Stimulated activated CD8-positive, alpha-beta memory T cell treated with anti-CD3 and anti-CD28 coated beads, Interleukin-12 subunit alpha, Interleukin-12 subunit beta, amount 100 ng/mL, for 4 hours (primary cell): ENCODE measurements at regions not wholly inside any gene's neighbourhood (a gene's known extent, or its start where the extent isn't known, plus 50 kb on each side); places are given as distances from the start of the nearest gene placed in this dataset.

ENCODE experiments used
- DNase-seq: peaks from one replicate; pipeline ENCODE4 v3.0.0-alpha.2; 2020; ENCODE audit warnings: low read depth

DNA sequence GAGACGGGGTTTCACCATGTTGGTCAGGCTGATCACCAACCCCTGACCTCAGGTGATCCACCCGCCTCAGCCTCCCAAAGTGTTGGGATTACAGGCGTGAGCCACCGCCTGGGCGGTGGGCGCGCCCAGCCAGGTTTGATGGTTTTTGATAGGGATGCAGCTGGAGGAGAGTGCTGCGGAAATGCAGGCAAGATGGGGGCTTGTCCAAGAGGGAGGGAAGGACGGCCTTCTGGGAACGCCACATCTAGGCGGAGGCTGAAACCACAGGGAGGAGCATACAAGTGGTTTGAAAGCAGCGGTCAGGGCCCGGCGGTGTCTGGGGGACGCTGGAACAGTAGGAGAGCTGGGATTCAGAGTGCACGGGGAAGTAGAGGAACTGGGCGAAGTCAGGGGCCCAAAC is 134.6 kb downstream of the VRK1 start:
- no peak for DNase-seq

DNA sequence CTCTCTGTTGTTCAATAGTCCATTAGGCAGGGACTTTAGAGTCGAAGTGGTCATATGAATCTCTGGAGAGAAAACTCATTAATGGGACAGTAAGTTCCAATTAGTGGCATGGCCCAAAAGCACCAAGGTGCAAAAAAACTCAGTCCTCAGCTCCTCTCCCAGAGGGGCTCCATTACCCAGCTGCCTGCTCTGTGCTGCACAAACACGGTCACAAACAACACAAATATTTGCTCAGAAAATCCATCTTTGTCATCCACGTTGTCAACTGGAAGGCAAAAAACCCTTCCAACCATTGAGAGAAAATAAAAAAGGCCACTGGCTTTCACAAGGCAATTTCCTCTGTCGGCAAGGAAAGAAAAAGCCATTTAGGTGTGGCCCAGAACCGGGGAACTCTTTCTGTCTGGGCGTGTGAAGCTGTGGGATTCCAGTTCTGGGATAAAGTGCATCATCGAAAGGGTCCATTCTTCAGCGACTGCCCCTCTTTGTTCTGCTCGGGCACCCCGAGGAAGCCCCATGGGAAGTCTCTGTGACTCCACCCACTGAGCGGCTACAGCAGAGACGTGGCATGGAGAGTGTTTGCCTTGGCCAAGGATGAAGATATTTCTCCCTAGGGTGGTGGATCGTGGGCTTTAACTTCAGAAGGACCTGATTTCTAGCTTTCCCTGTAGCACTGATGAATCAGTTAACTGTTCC is 137.6 kb downstream of the VRK1 start:
- DNase-seq, result no peak

DNA sequence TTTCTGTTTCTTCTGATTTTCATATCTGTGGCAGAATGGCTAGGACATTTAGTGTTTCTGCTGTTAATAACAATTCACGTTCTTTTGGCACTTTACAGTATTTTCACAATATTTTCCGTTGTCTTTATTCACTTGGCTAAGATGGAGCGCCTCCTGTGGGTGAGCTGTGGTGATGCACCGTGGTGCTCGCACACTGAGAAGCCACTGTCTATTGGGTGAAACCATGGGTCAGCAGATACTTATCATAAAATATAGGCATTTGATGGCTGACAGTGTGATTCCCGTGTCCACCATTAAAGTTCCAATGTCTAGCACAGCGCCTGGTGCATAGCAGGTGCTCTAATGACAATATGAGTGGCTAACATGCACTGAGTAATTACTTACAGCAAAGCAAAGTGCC is 141.8 kb downstream of the VRK1 start:
- DNase-seq, result no peak

DNA sequence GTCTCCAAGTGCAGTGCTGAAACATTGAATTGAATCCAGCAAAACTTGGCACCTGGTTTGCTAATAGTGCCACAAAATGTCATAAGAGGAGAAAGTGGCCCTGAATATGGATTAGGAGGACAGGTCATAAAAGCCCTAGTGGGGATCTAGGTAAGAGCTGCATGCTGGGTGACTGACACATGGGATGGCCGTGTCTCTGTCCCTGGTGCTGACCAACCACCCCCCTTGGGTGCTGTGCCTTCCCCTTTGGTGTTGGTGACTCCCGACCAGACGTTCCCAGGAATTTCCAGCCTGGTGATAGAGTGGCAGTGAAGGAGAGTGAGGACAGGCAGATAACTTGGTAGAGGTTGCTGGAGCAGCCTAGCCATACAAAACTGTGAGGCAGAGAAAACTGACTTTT is 142.8 kb downstream of the VRK1 start:
- DNase-seq, result no peak

DNA sequence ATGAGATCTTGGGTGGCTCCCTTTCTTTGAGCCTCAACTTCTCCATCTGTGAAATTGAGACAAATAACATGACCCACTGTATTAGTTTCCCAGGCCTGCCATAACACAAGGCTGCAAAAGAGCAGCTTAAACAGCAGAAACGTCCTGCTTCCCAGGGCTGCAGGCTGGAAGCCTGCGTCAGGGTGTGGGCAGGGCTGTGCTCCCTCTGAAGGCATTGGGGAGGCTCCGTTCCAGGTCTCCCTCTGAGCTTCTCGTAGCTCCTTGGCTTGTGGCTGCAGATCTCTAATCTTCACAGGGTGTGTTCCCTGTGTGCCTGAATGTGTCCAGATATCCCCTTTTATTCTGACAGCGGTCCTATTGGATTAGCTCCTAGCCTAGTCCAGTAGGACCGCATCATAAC is 147.1 kb downstream of the VRK1 start:
- DNase-seq, result no peak

DNA sequence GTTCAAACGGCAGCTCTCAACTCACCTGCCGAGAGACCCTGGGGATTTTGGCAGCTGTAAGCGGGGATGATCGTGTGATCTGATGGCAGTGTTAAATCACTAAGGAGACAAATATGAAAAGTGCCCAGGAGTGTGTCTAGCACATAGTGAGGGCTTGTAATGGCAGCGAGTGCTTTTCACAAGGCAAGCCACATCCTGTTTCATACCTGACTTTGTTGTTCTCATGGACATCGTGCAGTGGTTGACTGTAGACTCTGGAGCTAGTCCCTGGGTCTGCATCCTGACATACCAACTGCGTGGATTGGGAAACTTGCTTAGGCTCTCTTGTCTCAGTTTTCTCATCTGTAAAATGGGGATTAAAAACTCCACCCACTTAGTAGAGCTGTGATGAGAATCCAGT is 148.5 kb downstream of the VRK1 start:
- DNase-seq, result no peak

DNA sequence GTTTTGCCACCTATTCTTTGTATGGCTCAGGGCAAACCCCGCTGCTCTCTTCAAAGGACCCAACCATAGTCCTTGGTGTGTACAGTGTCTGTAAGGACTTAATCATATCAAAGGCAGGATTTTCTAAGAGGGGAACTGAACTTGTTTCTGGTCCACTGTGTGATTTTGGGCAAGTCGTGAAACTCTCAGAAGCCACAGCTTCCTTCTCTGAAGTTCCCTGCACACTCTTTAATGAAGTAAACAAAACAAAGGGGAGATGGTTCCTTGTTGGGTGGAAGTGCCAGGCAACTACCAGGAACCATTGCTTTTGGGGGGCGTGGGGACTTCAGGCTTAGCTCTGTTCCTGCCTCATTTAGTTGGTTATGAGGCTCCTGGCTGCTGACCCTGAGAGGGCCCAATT is 152.4 kb downstream of the VRK1 start:
- DNase-seq, result no peak

DNA sequence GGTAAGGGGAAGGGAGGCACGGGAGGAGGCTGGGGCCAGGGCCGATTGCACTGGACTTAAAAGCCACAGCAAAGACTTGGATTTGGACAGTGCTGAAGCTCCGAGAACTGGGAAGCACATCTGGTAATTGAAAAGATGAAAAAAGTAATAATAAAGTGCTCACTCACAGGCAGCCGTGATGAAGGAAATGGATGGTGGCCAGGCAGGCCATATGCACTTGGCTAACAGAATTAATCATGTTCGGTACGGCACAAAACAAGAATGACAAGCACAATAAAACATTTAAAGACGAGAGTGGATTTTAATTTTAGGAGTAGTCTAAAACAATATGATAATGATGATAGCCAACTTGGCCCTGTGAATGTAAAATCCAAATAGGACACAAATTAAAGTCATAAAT is 154.3 kb downstream of the VRK1 start:
- no peak for DNase-seq

DNA sequence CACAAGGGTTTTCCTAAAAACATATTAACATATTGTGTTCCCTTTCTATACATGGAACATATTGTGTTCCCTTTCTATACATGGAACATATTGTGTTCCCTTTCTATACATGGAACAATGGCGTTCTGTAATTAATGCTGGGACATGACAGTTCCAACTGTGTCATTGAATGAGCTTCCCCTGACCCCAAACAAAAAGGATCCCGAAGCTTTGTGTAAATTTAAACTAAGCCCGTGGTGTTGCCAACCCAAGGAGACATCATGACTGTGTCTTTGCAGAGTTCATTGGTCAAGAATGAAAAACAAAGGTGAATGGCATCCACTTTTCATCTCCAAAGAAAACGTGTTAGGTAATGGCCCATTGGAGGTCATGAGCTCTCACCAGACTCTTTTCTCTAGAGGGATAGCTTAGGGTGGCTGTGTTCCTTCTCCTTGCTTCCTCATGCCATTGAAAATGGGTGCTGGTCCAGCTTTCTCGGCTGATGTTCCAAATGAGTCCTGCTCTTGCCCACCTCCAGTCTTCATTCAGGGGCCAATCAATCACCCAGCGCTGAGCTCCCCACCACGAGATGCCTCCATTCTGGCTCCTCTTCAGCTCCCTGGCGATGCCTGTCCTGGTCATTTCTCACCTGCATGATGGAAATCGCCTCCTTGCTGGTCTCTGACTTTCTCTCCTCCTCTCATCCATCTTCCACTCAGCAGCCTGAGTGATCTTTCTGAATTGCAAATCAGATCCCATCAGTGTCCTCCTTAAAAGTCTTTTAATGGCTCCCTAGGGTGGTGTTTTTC is 156.1 kb downstream of the VRK1 start:
- no peak for DNase-seq

DNA sequence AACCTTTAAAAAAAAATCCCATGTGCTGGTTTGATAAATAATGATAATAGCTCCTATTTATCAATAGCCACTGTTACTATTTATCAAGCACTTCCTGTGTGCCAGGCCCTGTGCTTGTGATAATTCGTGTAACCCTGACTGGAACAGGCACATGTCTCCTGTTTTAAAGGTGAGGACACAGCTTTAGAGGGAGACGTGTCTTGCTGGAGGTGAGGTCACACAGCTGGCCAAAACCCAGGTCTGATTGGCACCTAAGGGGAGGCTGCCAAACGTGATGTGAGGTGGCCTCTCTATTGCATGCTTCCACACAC is 156.6 kb downstream of the VRK1 start:
- no peak for DNase-seq

DNA sequence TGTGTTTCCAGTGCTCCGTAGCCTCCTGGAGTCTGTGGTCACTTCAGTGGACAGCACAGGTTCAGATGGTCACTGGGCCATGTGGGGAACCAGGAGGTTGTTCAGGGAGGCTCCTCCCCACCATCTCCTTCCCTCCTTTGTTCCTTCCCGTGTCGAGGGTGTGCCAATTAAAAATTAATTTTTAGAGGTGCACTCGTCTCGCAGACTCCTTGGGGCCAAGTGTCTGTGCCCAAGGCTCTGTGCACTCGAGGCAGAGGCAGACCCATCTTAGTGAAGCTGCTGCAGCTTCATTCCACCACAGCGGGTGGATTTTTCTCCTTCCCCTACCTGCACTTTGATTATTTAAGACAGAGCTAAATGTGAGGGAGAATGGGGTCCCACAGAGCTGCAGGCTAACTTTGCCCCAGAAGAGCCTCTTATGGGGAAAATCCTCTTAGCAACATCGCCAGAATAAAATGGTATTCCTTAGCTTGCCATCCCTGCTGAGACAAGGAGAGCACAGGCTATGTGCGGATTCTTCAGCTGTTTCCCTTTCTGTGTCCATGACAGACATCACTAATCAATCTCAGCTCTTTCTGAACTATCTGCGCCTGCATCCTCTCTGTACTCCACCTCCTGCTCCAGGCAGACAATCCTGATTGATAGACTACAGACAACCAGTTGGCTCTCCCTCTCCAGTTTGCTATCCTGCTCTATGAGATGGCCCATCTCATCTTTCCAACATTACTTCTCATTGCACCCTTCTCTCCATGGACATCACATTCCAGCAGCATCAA is 159.5 kb downstream of the VRK1 start:
- no peak for DNase-seq

DNA sequence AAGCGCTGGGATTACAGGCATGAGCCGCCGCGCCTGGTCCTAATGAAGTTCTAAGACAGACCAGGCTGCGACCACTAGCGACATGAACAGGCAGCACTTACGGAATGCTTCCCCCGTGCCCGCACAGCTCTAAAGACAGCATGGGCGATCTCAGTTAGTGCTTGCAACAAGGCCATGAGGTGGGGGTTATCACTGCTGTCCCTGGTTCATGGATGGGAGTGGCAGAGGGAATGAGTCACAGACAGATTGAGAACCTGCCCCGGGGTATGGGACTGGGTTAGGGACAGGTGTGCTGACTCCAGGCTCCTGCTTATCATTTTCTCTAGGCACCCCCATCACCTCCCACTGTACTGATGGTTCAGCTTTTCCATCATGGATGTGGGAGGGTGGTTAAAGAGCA is 160.9 kb downstream of the VRK1 start:
- no peak for DNase-seq

DNA sequence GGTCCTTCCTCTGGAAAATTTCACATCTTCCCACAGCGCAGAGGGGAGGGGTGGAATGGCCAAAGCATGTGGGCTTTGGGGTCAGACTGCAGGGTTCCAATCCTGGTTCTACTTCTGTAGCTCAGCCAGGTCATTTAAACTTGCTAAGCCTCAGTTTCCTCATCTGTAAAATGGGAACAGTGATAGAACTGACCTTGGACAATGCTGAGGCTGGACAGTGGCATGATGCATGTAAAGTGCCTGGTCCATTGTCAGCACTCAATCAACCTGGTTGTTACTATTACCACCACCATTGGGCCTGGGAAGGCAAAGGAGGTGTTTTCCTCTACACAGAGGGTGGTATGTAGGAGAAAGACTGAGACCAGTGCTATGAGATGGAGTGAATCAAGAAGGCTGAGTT is 162.8 kb downstream of the VRK1 start:
- no peak for DNase-seq

DNA sequence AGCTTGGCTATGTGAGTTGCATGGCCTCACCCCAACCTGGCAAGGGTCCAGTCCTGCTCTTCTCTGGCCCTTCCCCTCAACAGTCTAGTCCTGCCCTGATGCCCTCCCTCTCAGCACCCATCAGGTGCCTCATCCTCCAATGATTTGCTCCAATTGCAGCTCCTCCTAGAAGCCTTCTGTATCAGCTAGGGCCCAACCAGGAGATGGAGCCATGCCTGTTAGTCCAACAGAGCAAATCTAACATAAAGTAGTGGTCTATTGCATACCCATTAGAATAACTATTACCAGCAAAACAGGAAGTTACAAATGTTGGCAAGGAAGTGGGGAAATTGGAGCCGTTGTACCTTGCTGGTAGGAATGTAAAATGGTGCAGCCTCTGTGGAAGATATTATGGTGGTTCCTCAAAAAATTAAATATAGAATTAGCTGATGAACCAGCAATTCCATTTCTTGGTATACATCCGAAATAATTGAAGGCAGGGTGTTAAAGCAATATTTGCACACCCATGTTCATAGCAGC is 163.5 kb downstream of the VRK1 start:
- no peak for DNase-seq

DNA sequence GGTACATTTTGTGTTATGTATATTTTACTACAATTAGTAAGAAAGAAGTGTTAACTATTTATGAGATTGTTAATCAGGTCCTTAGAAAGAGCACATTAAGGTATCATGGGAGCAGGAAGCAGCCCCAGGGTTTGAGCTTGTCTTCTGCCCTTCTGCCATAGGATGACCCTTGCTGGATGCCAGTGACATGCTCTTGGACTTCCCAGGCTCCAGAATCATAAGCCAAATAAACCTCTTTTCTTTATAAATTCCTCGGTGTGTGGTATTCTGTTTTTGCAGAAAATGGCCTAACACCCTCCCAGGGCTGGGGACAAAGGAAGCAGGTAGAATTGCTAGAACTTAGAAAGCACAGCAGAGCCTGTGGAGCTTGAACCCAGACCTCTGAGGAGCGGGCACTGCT is 164.7 kb downstream of the VRK1 start:
- no peak for DNase-seq

DNA sequence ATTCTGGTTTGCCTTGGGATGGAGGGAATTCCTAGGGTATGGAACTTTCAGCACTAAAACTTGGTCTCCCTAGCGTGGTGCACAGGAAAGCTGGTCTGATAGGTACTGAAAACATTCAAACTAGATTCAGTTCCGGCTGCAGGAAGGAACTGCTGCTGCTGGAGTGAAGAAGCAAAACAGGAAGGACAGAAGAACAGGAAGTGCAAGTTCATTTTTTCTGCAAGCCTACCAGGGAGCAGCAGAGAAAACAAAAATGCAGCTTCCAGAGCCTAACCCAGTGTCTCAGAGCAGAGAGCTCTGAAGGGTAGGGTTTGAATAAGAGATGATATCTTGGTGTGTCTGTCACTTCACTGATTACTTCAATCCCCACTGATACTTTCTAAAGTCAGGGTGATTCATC is 165.2 kb downstream of the VRK1 start:
- DNase-seq, result no peak

DNA sequence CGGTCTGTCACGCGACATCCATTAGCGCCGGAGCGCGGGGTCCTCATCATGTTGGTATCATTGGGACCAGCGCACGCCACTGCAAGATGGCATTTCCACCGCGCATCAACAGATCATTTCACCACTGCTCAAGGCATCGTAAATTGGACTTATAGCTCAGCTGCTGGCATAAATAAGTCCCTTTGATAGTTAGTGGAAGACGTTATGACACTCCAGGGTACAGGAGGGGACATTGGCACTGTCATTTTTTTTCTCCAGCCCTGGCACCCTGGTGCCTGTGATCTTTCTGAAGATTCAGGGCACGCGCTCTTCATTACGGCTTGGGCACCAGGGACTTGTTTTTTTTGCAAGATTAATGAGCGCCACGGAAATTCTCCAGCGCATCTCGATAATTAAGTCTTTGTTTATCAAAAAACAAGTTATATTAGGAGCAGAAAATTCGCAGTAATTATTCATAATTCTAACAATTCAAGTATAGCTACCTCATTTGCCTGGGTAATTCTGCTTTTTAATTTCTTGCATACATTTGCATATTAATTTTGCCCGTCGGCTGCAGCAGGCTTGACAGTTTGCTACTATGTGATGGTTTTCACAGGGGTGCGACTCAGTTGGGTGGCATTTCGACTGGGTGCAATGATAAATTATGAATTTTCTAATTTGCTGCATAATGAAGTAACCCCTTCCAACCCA is 167.7 kb downstream of the VRK1 start:
- no peak for DNase-seq

DNA sequence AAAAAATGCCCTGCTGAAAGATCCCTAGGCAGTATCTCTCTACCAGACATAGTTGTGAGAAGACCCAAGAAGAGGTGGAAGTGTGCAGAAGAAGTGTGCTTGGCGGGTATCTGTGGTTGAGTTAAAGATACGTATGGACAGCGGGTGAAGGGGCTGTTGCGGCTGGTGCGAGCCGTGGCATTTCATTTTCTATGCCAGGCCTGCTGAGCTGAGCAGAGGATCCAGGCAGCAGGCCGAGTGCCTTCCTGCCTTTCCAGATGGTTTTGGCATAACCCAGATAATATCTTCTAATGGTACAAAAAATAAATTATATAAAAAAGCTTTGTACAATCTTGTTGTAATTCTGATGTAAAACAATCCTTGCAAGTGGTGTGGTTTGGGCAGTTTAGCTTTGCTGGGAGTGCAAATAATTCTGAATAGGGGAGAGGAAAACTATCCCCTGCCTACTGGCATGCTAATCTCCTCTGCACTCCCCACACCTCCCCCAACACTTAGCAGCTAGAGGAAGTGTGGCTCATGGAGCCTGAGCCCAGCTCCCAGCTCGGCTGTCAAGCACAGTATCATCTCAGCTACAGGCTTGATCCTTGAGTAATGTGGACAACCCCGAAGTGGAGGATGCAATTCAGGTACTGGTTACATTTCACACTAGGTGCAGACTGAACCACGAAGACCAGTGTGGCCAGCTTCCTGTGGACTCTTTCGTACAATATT is 168.9 kb downstream of the VRK1 start:
- DNase-seq, result no peak

DNA sequence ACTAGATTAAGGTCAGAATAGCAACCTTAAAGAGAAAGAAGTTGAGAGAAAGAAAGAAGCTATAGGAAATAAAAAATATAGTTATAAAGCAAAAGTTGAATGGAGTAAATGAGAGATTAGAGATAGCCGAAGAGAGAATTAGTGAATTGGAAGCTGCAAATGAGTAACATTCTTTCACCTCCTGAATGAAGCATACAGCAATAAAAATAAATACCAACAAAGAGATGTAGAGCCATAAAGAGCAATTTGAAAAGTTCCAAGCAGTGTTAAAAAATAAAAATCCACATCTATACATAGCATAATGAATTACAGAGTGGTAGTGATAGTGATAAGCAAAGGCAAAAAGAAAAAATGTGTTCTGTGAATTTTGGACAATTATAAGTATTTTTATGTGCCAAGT is 177.9 kb downstream of the VRK1 start:
- DNase-seq, result no peak

DNA sequence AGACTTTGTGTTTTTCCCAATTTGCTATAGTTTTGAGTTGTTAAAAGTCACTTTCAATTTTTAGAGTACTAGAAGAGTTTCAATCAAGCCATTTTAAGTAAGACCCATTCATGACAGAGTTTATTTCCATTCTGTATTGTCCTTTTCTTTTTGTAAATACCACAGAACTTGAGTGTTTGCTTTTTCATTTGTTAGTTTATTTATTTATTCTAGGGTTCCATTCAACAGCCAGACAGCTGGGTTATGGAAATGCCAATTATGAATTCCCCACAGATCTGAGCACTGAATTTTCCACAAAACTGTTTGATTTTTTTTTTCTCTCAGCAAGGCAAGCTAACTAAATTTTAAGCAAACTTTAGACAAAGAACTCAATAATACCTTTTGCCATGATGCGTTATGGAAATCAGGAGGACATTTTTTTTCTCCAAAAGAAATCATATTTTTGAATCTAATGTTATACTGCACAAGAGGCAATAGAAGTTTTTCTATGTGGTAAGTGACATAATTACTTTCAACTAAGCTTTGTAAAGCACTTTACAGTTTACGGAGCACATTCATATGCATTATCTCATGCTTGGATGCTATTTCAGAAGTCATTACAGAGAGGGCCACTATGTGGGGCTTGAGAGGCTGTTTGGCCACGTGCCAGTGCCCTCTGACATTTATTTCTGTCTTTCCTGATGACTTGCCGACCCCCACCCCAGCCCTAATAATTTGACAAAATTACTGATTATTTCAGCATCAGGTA is 181.5 kb downstream of the VRK1 start:
- DNase-seq, result no peak

DNA sequence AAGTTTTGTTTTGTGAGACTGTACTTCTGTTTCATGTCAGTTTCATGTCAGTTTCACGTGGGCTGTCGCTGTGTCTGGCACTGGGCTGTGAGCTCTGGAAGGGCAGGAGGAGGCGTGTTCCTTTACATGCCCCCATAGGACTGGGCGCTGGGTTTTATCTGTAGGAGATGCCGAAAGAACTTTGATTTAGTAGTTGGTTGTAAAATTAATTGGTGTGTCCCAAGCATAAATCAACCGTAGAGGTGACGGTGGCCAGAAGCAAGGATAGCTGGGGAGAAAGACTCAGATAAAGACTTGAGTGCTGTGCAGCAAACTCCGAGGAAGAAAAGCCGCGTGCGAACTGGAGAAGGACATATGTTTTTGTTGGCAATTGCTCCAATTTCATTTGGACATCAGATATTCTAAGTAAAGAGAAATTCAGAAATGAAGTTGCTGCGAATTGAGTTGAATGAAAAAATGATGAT is 182.5 kb downstream of the VRK1 start:
- DNase-seq, result no peak
